Stimulated activated CD4-positive, alpha-beta T cell treated with anti-CD3 and anti-CD28 coated beads, Interleukin-15, amount 100 ng/mL, for 1 hour (primary cell): ENCODE measurements at regions not wholly inside any gene's neighbourhood (a gene's known extent, or its start where the extent isn't known, plus 50 kb on each side); places are given as distances from the start of the nearest gene placed in this dataset.

Experiments used
- DNase-seq, 2 donors: peaks; one replicate each; pipeline ENCODE4 v3.0.0-alpha.2; 2020; ENCODE audit warnings: low read depth in 1 of 2, low spot score in 1 of 2

- DNase-seq = no peak
Observed at GRCh38 chr10:10564081-10564794, 453.4 kb upstream of the CELF2 start.

GRCh38 chr10:10576937-10577336 lies 440.7 kb upstream of the CELF2 start:
- no peak for DNase-seq

- no peak for DNase-seq
Observed at GRCh38 chr10:10579709-10580108, 438.0 kb upstream of the CELF2 start.

- DNase-seq = no peak
Observed at GRCh38 chr10:10584161-10584560, 433.5 kb upstream of the CELF2 start.

DNA sequence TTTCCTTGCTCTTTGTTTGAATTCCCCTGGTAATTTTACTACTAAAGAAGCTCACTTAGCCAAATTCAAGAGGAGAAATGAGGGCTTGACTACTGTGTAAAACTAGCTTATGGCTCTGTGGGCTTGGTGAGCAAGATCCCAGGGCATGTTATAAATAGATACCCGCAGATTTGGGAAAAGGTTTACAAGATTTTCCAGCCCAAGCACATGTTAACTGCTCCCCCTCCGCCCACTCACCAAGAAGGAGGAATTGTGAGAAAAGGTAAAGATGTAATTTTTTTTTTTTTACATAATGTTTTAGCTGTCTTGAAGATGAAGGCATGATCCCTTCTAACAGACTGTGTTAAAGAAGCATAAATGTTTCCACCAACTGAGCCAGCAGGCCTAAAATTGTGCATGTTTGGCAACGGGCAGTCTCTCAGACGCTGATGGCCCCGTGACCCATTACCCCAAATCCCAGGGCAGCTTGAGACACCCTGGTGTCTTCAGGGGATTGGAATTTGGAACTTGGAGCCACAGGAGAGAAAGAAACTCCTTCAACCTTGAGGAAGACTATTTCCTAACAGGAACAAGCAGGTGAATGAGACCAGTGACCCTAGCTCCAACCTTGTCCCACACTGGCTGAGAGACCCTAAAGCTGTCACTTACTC lies 429.8 kb upstream of the CELF2 start:
- DNase-seq = no peak

DNA sequence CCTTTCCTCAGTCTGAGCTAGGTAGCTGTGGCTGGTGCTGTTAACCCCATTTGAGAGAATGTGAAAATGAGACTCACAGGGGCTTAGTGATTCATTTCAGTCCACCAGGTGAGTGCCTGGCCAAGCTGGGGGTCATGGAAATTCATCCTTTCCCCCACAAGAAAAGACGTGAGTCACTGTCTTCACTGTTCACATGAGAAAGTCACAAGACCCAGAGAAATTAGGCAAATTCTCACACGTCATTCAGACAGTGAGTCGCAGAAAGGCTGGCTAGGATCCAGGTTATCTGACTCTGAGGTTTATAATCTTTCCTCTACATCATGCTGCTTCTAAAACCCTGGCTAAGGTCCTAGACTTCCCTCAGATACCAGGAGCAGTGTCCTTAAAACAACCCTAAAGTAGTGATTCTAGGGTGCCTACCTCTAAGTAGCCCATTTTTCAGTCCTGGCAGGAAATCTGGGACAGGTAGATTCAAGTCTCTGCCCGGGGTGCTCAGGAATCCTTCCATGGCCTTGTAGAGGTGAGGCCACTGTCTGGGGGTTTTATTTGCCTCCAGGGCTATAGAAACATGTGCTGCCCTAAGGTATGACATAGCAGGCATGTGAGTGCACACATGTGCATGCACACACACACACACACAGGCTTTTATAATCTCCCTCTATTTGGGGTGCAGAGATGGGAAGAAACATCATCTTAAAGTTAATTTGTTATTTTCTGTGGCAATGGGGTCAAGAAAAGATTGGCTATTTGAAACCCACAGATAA lies 427.9 kb upstream of the CELF2 start:
- DNase-seq = no peak

DNA sequence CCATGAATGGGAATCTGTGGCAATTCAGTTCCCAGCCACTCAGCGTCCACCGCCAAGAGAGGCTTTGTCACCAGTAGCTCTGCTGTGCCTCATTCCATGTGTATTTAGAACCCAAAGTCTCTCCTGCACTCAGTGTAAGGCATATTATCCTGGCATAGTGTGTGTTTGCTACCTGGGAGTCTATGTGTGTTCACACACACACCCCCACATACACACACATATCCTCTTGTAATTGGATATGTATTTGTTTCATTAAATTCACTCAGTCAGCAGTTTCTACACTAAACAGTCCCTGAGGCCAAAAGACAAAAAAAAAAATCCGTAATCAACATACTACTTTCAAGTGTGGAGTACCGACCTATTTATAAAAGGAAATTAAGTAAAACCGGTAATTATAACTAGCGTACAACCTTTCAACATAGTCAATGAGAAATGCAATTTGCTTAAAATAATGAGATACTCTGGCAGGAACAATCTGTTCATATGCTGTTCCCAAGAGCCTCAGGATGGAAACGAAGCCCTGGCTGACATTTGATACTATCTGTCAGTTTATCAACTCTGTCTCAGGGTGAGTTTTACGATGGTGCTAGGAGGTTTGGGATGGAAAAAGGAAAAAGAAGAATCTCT lies 425.8 kb upstream of the CELF2 start:
- DNase-seq = no peak

GRCh38 chr10:10596256-10596655 lies 421.4 kb upstream of the CELF2 start:
- DNase-seq = no peak

DNA sequence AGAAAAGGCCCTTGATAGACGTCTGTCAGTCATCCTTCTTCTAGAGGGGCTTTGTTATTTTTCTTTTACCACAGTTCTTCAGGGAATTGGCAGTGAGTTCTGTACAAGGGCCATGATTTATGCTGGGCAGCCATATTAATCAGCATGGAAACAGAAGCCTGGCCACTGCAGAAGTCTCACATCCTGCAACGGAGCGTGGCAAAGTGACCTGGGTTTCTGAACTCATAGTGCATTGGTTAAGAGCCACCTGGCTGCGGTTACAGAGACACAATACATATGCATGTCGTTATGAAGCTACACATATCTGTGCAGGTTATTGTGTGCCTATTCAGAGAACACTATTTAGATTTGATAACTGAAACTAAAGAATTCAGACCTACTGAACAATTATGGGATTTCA lies 419.4 kb upstream of the CELF2 start:
- no peak for DNase-seq

DNA sequence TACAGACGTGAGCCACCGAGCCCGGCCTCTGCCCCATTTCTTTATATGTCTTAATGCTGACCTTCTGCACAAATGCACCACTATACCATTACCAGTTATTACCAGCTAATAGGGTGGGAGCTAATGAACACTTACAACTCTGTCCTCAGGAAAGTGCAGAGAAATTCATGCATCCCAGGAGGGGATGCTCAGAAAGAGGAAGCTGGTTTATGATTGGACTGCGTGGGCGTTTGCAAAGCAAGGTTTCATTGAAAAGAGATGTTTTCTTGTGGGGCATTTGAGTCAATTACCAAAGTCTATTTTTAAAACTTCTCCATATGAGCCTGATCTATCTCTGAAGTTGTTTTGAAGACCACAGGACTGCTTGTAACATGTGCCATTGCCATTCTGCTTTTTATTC lies 417.7 kb upstream of the CELF2 start:
- DNase-seq = no peak

GRCh38 chr10:10605551-10606081 lies 412.1 kb upstream of the CELF2 start:
- no peak for DNase-seq

DNA sequence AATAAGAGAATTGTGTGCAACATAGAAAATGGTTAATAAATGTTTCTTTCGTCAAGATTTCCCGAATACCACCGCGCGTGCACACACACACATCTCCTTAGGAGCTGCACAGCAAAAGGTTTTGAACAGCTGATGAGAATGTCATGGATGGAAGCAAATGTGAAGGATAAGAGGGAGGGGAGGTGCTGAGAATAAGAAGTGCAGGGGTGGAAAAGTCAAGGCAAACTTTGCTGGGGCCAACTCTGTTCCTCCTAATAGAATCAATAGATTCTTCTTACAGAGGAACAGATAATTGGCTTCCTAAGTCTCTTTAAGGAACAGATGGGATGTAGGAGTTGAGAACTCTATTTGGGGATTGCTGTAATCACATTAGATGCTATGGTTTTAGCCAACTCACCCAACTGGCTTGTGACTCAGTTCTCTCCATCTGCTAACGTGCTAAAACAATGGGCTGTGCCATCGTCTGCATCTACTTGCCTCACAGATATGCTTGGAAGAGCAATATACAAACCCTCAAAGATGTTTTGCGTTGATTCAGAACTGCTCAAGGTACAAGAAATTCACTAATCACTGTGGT lies 408.2 kb upstream of the CELF2 start:
- DNase-seq = no peak

- no peak for DNase-seq
Observed at GRCh38 chr10:10610171-10610570, 407.5 kb upstream of the CELF2 start.

DNA sequence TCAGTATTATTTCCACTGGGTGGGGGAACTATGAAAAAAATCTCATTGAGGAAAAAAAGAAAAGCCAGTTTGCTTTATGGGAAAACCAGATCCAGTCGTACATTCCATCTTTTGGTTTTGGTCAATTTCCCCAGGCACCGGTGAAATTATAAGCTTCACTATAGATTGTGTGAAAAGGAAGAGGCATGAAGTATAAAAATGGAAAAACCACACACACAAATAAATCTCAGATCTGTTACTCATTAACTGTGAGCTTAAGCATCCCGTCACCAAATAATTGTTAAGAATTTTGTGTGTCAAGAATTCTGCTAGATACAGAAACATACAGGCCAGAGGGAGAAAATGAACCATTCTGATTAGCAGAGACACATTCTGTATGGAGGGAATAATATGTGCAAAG lies 405.5 kb upstream of the CELF2 start:
- no peak for DNase-seq

DNA sequence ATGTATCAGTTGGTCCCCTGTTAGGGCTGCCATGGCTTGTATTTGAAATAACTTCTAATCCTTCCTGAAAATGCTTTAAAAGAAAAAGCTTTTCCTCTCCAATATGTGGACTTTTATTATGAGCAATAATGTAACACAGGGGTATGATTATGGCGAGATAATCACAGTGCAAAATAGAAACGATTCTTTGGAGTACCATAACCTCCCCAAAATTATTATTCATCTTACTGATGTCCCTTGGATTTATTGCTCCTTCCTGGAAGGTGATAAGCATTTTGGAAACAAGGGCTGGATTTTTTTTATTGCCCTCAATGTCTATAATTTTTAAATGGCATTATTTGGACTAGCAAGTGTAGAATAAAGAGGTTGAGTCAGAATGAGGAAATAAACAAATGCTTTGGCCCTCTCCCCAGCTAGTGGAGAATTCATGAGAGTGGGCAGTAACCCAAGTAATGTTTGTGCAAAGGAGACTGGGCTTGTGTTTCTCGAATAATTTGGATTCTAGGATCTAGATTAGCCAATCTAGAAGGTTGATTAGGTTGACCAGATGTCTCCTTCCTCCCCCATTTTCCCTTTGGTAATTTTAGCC lies 403.9 kb upstream of the CELF2 start:
- no peak for DNase-seq

DNA sequence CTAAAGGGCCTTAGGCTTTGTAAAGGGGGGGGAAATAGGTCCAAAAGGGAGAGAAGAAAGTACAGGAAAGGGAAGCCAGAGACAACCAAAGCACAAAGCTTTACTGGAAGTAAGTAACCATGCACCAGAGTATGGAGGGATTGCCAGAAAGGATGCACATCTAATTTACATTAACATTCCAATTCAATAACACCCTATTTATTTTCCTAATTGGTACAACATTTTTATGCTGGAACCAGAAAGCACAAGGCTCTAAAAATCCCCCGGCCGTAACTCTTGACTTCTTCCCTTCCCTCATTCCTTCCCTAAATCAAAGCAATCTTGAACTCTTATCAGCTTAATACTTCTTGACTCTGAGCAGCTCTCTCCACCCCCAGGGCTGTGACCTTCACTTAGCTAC lies 400.0 kb upstream of the CELF2 start:
- no peak for DNase-seq

- DNase-seq = no peak
Observed at GRCh38 chr10:10618139-10618538, 399.5 kb upstream of the CELF2 start.

- no peak for DNase-seq
Observed at GRCh38 chr10:10623958-10624566, 393.6 kb upstream of the CELF2 start.

- DNase-seq = no peak
Observed at GRCh38 chr10:10624567-10624962, 393.1 kb upstream of the CELF2 start.

- DNase-seq = no peak
Observed at GRCh38 chr10:10625491-10625890, 392.2 kb upstream of the CELF2 start.
